Common myeloid progenitor, CD34-positive (primary cell): ENCODE measurements at regions not wholly inside any gene's neighbourhood (a gene's known extent, or its start where the extent isn't known, plus 50 kb on each side); places are given as distances from the start of the nearest gene placed in this dataset.

Experiments
- CTCF ChIA-PET: fragments of 350-600 bp; sonication (Branson Sonifier 250); formaldehyde crosslinking; loops from one replicate; lab custom pipeline; 2021; ENCODE audit warnings: antibody characterized with exemption; lab: Charles Lee
- POLR2A ChIA-PET: fragments of 350-600 bp; sonication (Branson Sonifier 250); formaldehyde crosslinking; loops from one replicate; lab custom pipeline; 2021; ENCODE audit warnings: antibody characterized with exemption; lab: Charles Lee
- DNase-seq, 3 donors: peaks; one replicate each; pipeline versions ENCODE4 v3.0.0 to v3.0.0-alpha.2; 2013
- H3K27ac ChIP-seq, 2 experiments: 1 replicate in 1 of 2; 2 replicates in 1 of 2; pipeline ENCODE4 v1.7.0; 2013; ENCODE audit warnings: inconsistent platforms in 2 of 2, low read length in 2 of 2, mild to moderate bottlenecking in 2 of 2, low read depth in 1 of 2, moderate library complexity in 1 of 2; ENCODE audit not compliant: severe bottlenecking in 2 of 2, insufficient read depth in 1 of 2, poor library complexity in 1 of 2
- H3K27me3 ChIP-seq, 5 experiments: replicated peaks in 2 of 5; 1 replicate in 3 of 5; 2 replicates in 2 of 5; pipeline versions ENCODE4 v1.6.1 to v1.7.0; 2013; ENCODE audit warnings: low read length in 4 of 5, mild to moderate bottlenecking in 2 of 5, moderate library complexity in 2 of 5, inconsistent platforms in 1 of 5; ENCODE audit not compliant: insufficient read depth in 5 of 5, control insufficient read depth in 4 of 5
- H3K36me3 ChIP-seq, 4 experiments: 1 replicate in 2 of 4; 2 replicates in 2 of 4; pipeline versions ENCODE4 v1.6.1 to v1.7.0; 2013; ENCODE audit warnings: low read length in 3 of 4, control low read depth in 1 of 4, mild to moderate bottlenecking in 1 of 4; ENCODE audit not compliant: control insufficient read depth in 4 of 4, insufficient read depth in 4 of 4
- H3K4me1 ChIP-seq, 4 experiments: 1 replicate in 3 of 4; 2 replicates in 1 of 4; pipeline versions ENCODE4 v1.6.1 to v1.7.1; 2013; ENCODE audit warnings: low read length in 3 of 4, mild to moderate bottlenecking in 3 of 4, control low read depth in 1 of 4, inconsistent platforms in 1 of 4, moderate library complexity in 1 of 4; ENCODE audit not compliant: control insufficient read depth in 4 of 4, insufficient read depth in 4 of 4; ENCODE audit errors: control extremely low read depth in 1 of 4
- H3K4me3 ChIP-seq, 7 experiments: 1 replicate in 4 of 7; 2 replicates in 3 of 7; pipeline versions ENCODE4 v1.5.1 to v1.7.0; 2013; ENCODE audit warnings: mild to moderate bottlenecking in 7 of 7, low read length in 6 of 7, moderate library complexity in 6 of 7, inconsistent platforms in 2 of 7, low read depth in 2 of 7, control low read depth in 1 of 7; ENCODE audit not compliant: insufficient read depth in 4 of 7, control insufficient read depth in 1 of 7; ENCODE audit errors: extremely low read depth in 1 of 7
- H3K9me3 ChIP-seq, 5 experiments: 1 replicate in 4 of 5; 2 replicates in 1 of 5; pipeline versions ENCODE4 v1.6.1 to v1.7.1; 2013; ENCODE audit warnings: low read length in 4 of 5, mild to moderate bottlenecking in 2 of 5, inconsistent platforms in 1 of 5, low read depth in 1 of 5, moderate library complexity in 1 of 5; ENCODE audit not compliant: control insufficient read depth in 4 of 5, insufficient read depth in 2 of 5; ENCODE audit errors: control extremely low read depth in 1 of 5

DNA sequence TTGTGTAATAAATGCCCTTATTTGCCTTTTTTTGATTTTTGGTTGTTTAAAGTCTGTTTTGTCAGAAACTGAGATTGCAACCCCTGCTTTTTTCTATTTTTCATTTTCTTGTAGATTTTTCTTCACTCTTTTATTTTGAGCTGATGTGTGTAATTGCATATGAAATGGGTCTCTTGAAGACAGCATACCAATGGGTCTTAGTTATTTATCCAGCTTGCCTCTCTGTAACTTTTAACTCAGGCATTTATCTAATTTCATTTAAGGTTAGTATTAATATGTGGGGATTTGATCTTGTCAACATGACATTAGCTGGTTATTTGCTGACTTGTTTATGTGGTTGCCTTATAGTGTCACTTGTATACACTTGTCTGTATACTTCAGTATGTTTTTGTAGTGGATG lies 378.0 kb downstream of the CPXCR1 start:
- ChIA-PET POLR2A (no interaction called here), CTCF (no interaction called here)
- H3K27me3 ChIP-seq, result no peaks in the 10 kb centered on the region
- no peaks in the 10 kb centered on the region for H3K4me1 ChIP-seq
- no peak overlapping the region for H3K27ac ChIP-seq
- DNase-seq, result no peak
- no peaks in the 10 kb centered on the region for H3K36me3 ChIP-seq
- peaks cover 0 to 3% (median 1%) of the 10 kb centered on the region in 5 experiments for H3K9me3 ChIP-seq
- no peak overlapping the region for H3K4me3 ChIP-seq
